DOHH2 (cell line): ENCODE measurements at regions not wholly inside any gene's neighbourhood (a gene's known extent, or its start where the extent isn't known, plus 50 kb on each side); places are given as distances from the start of the nearest gene placed in this dataset.

Experiments
- H3F3A ChIP-seq: fragments of 200-600 bp; sonication (generic), shearing (Covaris generic); 2 replicates; pipeline ENCODE4 v1.6.0; 2016; ENCODE audit warnings: antibody characterized with exemption, mild to moderate bottlenecking; ENCODE audit not compliant: control insufficient read depth, insufficient read depth
- H3K27ac ChIP-seq: fragments of 200-600 bp; sonication (generic); 2 replicates; pipeline ENCODE4 v1.5.1; 2014; ENCODE audit warnings: low read depth, mild to moderate bottlenecking, low read length, moderate library complexity
- H3K27me3 ChIP-seq: fragments of 200-600 bp; sonication (generic); 2 replicates; pipeline ENCODE4 v1.6.1; 2014; ENCODE audit warnings: mild to moderate bottlenecking, low read length, mixed read lengths; ENCODE audit not compliant: control insufficient read depth
- H3K36me3 ChIP-seq: fragments of 200-600 bp; sonication (generic); 2 replicates; pipeline ENCODE4 v1.6.1; 2014; ENCODE audit warnings: mild to moderate bottlenecking, low read length, moderate library complexity, mixed read lengths; ENCODE audit not compliant: control insufficient read depth
- H3K4me1 ChIP-seq: fragments of 200-600 bp; sonication (generic); 2 replicates; pipeline ENCODE4 v1.6.1; 2014; ENCODE audit warnings: mild to moderate bottlenecking, low read length, mixed read lengths; ENCODE audit not compliant: control insufficient read depth
- H3K4me2 ChIP-seq: fragments of 200-600 bp; sonication (generic); 2 replicates; pipeline ENCODE4 v1.6.0; 2014; ENCODE audit warnings: mild to moderate bottlenecking, low read length, moderate library complexity
- H3K4me3 ChIP-seq: fragments of 200-600 bp; sonication (generic); 2 replicates; pipeline ENCODE4 v1.5.1; 2014; ENCODE audit warnings: mild to moderate bottlenecking, low read length, mixed read lengths
- H3K79me2 ChIP-seq: fragments of 200-600 bp; sonication (generic); 2 replicates; pipeline ENCODE4 v1.6.1; 2014; ENCODE audit warnings: mild to moderate bottlenecking, low read length, mixed read lengths; ENCODE audit not compliant: control insufficient read depth
- H3K9me2 ChIP-seq: fragments of 200-600 bp; sonication (generic); replicated peaks from 2 replicates; pipeline ENCODE4 v1.6.1; 2014; ENCODE audit warnings: mild to moderate bottlenecking, low read length, mixed read lengths; ENCODE audit not compliant: control insufficient read depth
- H3K9me3 ChIP-seq: fragments of 200-600 bp; sonication (generic); 2 replicates; pipeline ENCODE4 v1.6.1; 2014; ENCODE audit warnings: antibody characterized with exemption, low read length, mixed read lengths; ENCODE audit not compliant: control insufficient read depth, insufficient read depth
- H4K20me1 ChIP-seq: fragments of 200-600 bp; sonication (generic); 2 replicates; pipeline ENCODE4 v1.6.0; 2014; ENCODE audit warnings: low read depth, mild to moderate bottlenecking, antibody characterized with exemption, low read length, moderate library complexity; ENCODE audit not compliant: control insufficient read depth, insufficient read depth
- CTCF ChIP-seq: fragments of 200-600 bp; sonication (generic); IDR thresholded peaks from one replicate; pipeline ENCODE4 v1.5.1; 2014; ENCODE audit warnings: antibody characterized with exemption, mild to moderate bottlenecking, low read depth, low read length; ENCODE audit not compliant: poor library complexity, severe bottlenecking
- EZH2phosphoT487 ChIP-seq: fragments of 200-600 bp; sonication (generic); IDR thresholded peaks from 2 replicates; pipeline ENCODE4 v1.6.1; 2017; ENCODE audit warnings: borderline replicate concordance, mild to moderate bottlenecking, antibody characterized with exemption, low read length, moderate library complexity, mixed read lengths

- no peaks in the 10 kb centered on the region for H3K27me3 ChIP-seq
- no peak overlapping the region for H3K4me2 ChIP-seq
- no peaks in the 10 kb centered on the region for H3F3A ChIP-seq
- H3K9me3 ChIP-seq, result no peaks in the 10 kb centered on the region
- no peak for TF ChIP-seq CTCF
- no peak for TF ChIP-seq EZH2phosphoT487
- H3K4me3 ChIP-seq, result no peak overlapping the region
- no peaks in the 10 kb centered on the region for H3K4me1 ChIP-seq
- no peaks in the 10 kb centered on the region for H3K79me2 ChIP-seq
- H3K36me3 ChIP-seq, result no peaks in the 10 kb centered on the region
- H4K20me1 ChIP-seq, result no peaks in the 10 kb centered on the region
- no peaks in the 10 kb centered on the region for H3K9me2 ChIP-seq
- no peak overlapping the region for H3K27ac ChIP-seq
Observed at GRCh38 chr7:9324513-9324912, 891.1 kb downstream of the NXPH1 start.

GRCh38 chr7:9328296-9328695 is 894.9 kb downstream of the NXPH1 start:
- Histone ChIP-seq H3K79me2 (no peaks in the 10 kb centered on the region), H3K27me3 (no peaks in the 10 kb centered on the region), H3K36me3 (no peaks in the 10 kb centered on the region), H3K27ac (no peak overlapping the region), H3K4me3 (no peak overlapping the region), H3K9me3 (no peaks in the 10 kb centered on the region), H4K20me1 (no peaks in the 10 kb centered on the region), H3K4me1 (no peaks in the 10 kb centered on the region), H3K9me2 (no peaks in the 10 kb centered on the region), H3F3A (no peaks in the 10 kb centered on the region), H3K4me2 (no peak overlapping the region)
- TF ChIP-seq CTCF, result no peak
- no peak for TF ChIP-seq EZH2phosphoT487

DNA sequence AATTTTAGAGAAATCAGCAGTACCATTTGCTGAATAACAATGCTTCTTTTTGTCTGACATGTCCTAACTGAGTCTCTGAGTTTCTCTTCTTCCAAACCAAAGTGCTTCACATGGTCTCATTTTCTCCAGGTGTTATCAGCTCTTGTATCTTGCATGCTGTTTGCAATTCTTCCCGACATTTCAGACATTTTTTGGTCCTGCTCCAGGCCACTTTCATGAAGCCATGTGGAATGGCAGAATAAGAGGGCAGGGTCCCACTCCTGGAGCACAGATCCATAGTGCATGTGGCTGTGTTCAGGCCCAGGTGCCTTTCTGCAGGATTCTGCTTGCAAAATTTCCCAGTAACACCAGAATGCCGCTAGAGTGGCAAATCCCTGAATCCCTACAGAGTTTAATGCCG is 916.2 kb downstream of the NXPH1 start:
- H3K79me2 ChIP-seq, result no peaks in the 10 kb centered on the region
- no peaks in the 10 kb centered on the region for H4K20me1 ChIP-seq
- H3K27me3 ChIP-seq, result no peaks in the 10 kb centered on the region
- H3K4me2 ChIP-seq, result no peak overlapping the region
- no peaks in the 10 kb centered on the region for H3K4me1 ChIP-seq
- H3K36me3 ChIP-seq, result no peaks in the 10 kb centered on the region
- H3K9me2 ChIP-seq, result no peaks in the 10 kb centered on the region
- H3K27ac ChIP-seq, result no peak overlapping the region
- no peaks in the 10 kb centered on the region for H3K9me3 ChIP-seq
- TF ChIP-seq EZH2phosphoT487, result no peak
- TF ChIP-seq CTCF, result no peak
- no peaks in the 10 kb centered on the region for H3F3A ChIP-seq
- H3K4me3 ChIP-seq, result no peak overlapping the region

- Histone ChIP-seq H3K4me1 (no peaks in the 10 kb centered on the region), H3F3A (no peaks in the 10 kb centered on the region), H3K9me2 (no peaks in the 10 kb centered on the region), H3K4me3 (no peak overlapping the region), H3K27me3 (no peaks in the 10 kb centered on the region), H3K36me3 (no peaks in the 10 kb centered on the region), H3K9me3 (peaks cover 6% of the 10 kb centered on the region; the same call in 1 of the 2 replicates), H4K20me1 (no peaks in the 10 kb centered on the region), H3K4me2 (no peak overlapping the region), H3K27ac (no peak overlapping the region), H3K79me2 (no peaks in the 10 kb centered on the region)
- TF ChIP-seq CTCF, result no peak
- TF ChIP-seq EZH2phosphoT487, result no peak
Observed at GRCh38 chr7:9391221-9391620, 957.8 kb downstream of the NXPH1 start.
